BLaER1 (cell line): ENCODE measurements at regions not wholly inside any gene's neighbourhood (a gene's known extent, or its start where the extent isn't known, plus 50 kb on each side); places are given as distances from the start of the nearest gene placed in this dataset.

Source experiments
- H3K27ac ChIP-seq: shearing (Covaris generic); formaldehyde crosslinking; 2 replicates; pipeline ENCODE4 v1.8.1; 2022
- H3K27me3 ChIP-seq: shearing (Covaris generic); formaldehyde crosslinking; 2 replicates; pipeline ENCODE4 v1.8.1; 2022
- H3K36me3 ChIP-seq: shearing (Covaris generic); formaldehyde crosslinking; 2 replicates; pipeline ENCODE4 v1.8.1; 2022
- H3K4me1 ChIP-seq: shearing (Covaris generic); formaldehyde crosslinking; 2 replicates; pipeline ENCODE4 v1.8.1; 2022
- H3K4me2 ChIP-seq: shearing (Covaris generic); formaldehyde crosslinking; 2 replicates; pipeline ENCODE4 v1.8.1; 2022
- H3K4me3 ChIP-seq: shearing (Covaris generic); formaldehyde crosslinking; 2 replicates; pipeline ENCODE4 v1.8.1; 2022
- H3K9ac ChIP-seq: shearing (Covaris generic); formaldehyde crosslinking; 2 replicates; pipeline ENCODE4 v1.8.1; 2022
- H3K9me3 ChIP-seq: shearing (Covaris generic); formaldehyde crosslinking; 2 replicates; pipeline ENCODE4 v1.8.1; 2022
- H4K20me1 ChIP-seq: shearing (Covaris generic); formaldehyde crosslinking; 2 replicates; pipeline ENCODE4 v1.8.1; 2022
- Cebpa-rat ChIP-seq: shearing (Covaris generic); IDR thresholded peaks from 2 replicates; pipeline ENCODE4 v1.8.1; 2022

- Histone ChIP-seq H4K20me1 (no peaks in the 10 kb centered on the region), H3K36me3 (no peaks in the 10 kb centered on the region), H3K4me3 (no peak overlapping the region), H3K9ac (no peak overlapping the region), H3K4me2 (no peak overlapping the region), H3K27ac (no peak overlapping the region), H3K9me3 (peaks cover 5% of the 10 kb centered on the region; the same call in 1 of the 2 replicates), H3K27me3 (no peaks in the 10 kb centered on the region), H3K4me1 (no peaks in the 10 kb centered on the region)
- no peak for TF ChIP-seq Cebpa-rat
Observed at GRCh38 chr18:43656547-43656946, 379.3 kb upstream of the SYT4 start.

DNA sequence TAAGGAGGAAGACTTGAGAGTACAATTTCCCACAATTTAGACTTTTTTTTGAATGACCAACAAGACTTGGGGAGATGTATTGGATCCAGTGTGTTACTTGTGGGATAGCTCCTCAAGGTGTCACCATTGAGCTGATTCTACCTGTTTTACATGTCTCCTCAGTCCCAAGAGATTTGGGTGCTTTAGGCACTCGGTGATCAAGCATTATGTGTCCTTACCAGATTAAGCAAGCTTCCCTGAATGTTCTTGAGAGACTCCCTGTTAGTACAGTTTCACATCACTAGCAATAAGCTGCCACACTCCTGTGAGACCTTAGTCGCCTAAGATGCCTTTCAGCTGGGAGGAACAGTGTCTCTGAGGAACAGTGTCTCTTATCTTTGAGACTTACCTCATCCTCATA lies 384.3 kb upstream of the SYT4 start:
- no peak for TF ChIP-seq Cebpa-rat

GRCh38 chr18:43662657-43663056 lies 385.4 kb upstream of the SYT4 start:
- no peak overlapping the region for H3K4me3 ChIP-seq
- no peaks in the 10 kb centered on the region for H3K36me3 ChIP-seq
- no peaks in the 10 kb centered on the region for H3K9me3 ChIP-seq
- H3K27ac ChIP-seq: no peak overlapping the region
- no peak overlapping the region for H3K9ac ChIP-seq
- H3K4me1 ChIP-seq: no peaks in the 10 kb centered on the region
- H3K27me3 ChIP-seq: no peaks in the 10 kb centered on the region
- H3K4me2 ChIP-seq: no peak overlapping the region
- TF ChIP-seq Cebpa-rat: no peak
- no peaks in the 10 kb centered on the region for H4K20me1 ChIP-seq

More for the DNA sequence above, 384.3 kb upstream of the SYT4 start:
- Histone ChIP-seq H3K36me3 (no peaks in the 10 kb centered on the region), H3K9me3 (no peaks in the 10 kb centered on the region), H3K27ac (no peak overlapping the region), H3K27me3 (no peaks in the 10 kb centered on the region), H3K4me3 (no peak overlapping the region), H4K20me1 (no peaks in the 10 kb centered on the region), H3K4me1 (no peaks in the 10 kb centered on the region), H3K9ac (no peak overlapping the region), H3K4me2 (no peak overlapping the region)

DNA sequence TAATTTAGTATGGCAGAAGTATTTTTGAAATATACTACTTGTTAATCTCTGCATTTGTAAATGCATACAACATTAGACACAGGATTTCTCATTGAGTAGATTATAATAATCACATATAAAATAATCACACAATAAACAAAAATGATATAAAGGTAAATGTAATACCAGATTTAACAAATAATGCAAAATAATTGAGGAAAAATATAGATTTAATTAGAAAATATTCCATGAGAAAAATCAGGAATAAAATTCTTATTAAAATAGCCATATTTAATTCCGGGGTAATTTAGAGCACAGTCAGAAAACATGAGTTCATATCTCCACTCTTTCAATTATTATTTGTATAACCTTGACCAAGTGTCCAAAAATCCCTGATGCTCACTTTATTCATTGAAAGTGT lies 385.9 kb upstream of the SYT4 start:
- Histone ChIP-seq H3K36me3 (no peaks in the 10 kb centered on the region), H3K4me3 (no peak overlapping the region), H3K27ac (no peak overlapping the region), H3K9ac (no peak overlapping the region), H3K9me3 (no peaks in the 10 kb centered on the region), H3K27me3 (no peaks in the 10 kb centered on the region), H3K4me2 (no peak overlapping the region), H3K4me1 (no peaks in the 10 kb centered on the region), H4K20me1 (no peaks in the 10 kb centered on the region)
- no peak for TF ChIP-seq Cebpa-rat

DNA sequence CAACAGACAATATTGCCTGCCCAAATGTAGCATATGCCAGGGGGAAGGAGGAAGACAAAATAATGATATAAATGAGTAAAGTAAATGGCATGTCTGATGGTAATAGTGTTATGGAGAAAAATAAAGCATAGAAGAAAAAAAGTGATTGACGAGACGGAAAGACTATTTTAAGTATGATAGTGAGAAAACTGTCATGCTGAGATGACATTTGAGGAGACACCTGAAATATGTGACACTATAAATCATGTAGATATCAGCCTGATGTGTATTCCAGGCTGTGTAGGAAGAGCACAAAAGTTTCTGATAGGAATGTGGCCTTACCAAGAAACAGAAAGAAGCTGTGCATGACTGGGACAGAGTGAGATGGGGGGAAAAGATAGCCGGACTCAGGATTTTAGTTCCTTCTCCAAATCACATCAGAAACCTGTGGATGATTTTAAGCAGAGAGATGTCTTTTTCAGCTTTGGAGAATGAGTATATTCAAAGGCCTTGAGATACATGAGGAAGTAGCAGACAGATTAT lies 387.3 kb upstream of the SYT4 start:
- H3K36me3 ChIP-seq: no peaks in the 10 kb centered on the region
- no peaks in the 10 kb centered on the region for H3K9me3 ChIP-seq
- no peak overlapping the region for H3K4me2 ChIP-seq

GRCh38 chr18:43665105-43665788 lies 388.0 kb upstream of the SYT4 start:
- no peak overlapping the region for H3K9ac ChIP-seq
- H3K27me3 ChIP-seq: no peaks in the 10 kb centered on the region
- H3K36me3 ChIP-seq: no peaks in the 10 kb centered on the region
- H3K27ac ChIP-seq: no peak overlapping the region
- no peak overlapping the region for H3K4me2 ChIP-seq
- H3K9me3 ChIP-seq: no peaks in the 10 kb centered on the region
- H3K4me1 ChIP-seq: no peaks in the 10 kb centered on the region
- H4K20me1 ChIP-seq: no peaks in the 10 kb centered on the region
- no peak for TF ChIP-seq Cebpa-rat
- H3K4me3 ChIP-seq: no peak overlapping the region

More for the DNA sequence above, 387.3 kb upstream of the SYT4 start:
- Histone ChIP-seq H3K27me3 (no peaks in the 10 kb centered on the region), H3K27ac (no peak overlapping the region), H3K4me1 (no peaks in the 10 kb centered on the region), H3K9ac (no peak overlapping the region), H3K4me3 (no peak overlapping the region), H4K20me1 (no peaks in the 10 kb centered on the region)
- no peak for TF ChIP-seq Cebpa-rat

GRCh38 chr18:43668866-43669265 lies 391.6 kb upstream of the SYT4 start:
- H3K4me2 ChIP-seq: no peak overlapping the region
- H3K27ac ChIP-seq: no peak overlapping the region
- no peak overlapping the region for H3K4me3 ChIP-seq
- no peaks in the 10 kb centered on the region for H3K9me3 ChIP-seq
- H3K9ac ChIP-seq: no peak overlapping the region
- no peaks in the 10 kb centered on the region for H4K20me1 ChIP-seq
- H3K27me3 ChIP-seq: no peaks in the 10 kb centered on the region
- no peaks in the 10 kb centered on the region for H3K4me1 ChIP-seq
- no peak for TF ChIP-seq Cebpa-rat
- no peaks in the 10 kb centered on the region for H3K36me3 ChIP-seq

GRCh38 chr18:43671431-43671830 lies 394.1 kb upstream of the SYT4 start:
- Histone ChIP-seq H3K27me3 (no peaks in the 10 kb centered on the region), H3K4me2 (no peak overlapping the region), H3K36me3 (no peaks in the 10 kb centered on the region), H4K20me1 (no peaks in the 10 kb centered on the region), H3K9me3 (no peaks in the 10 kb centered on the region), H3K4me1 (no peaks in the 10 kb centered on the region), H3K9ac (no peak overlapping the region), H3K4me3 (no peak overlapping the region), H3K27ac (no peak overlapping the region)
- TF ChIP-seq Cebpa-rat: no peak

- no peaks in the 10 kb centered on the region for H3K4me1 ChIP-seq
- no peak overlapping the region for H3K4me3 ChIP-seq
- H3K4me2 ChIP-seq: no peak overlapping the region
- no peak overlapping the region for H3K27ac ChIP-seq
- TF ChIP-seq Cebpa-rat: no peak
- no peak overlapping the region for H3K9ac ChIP-seq
- H3K27me3 ChIP-seq: no peaks in the 10 kb centered on the region
- no peaks in the 10 kb centered on the region for H3K36me3 ChIP-seq
- H4K20me1 ChIP-seq: no peaks in the 10 kb centered on the region
- H3K9me3 ChIP-seq: no peaks in the 10 kb centered on the region
Observed at GRCh38 chr18:43680096-43680495, 402.8 kb upstream of the SYT4 start.

DNA sequence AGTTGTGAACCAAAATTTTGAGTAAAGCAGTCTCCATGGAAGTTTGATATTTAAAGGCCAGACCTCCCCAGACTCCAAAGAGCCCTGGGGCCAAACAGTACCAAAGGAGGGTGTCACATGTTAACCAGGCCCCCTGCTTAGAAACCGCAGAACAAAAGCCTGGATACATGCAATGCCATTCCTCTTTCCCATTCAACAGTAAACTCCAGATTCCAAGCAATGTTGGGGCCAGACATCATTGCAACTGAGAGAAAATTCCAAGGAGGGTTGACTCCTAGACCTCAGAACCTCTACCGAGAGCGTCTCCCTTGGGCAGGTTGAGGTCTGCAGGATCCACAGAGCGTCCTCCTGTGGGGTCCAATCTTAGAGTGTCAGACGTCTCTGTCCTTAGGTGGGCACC lies 404.4 kb upstream of the SYT4 start:
- Histone ChIP-seq H3K9me3 (no peaks in the 10 kb centered on the region), H3K4me3 (no peak overlapping the region), H3K36me3 (no peaks in the 10 kb centered on the region), H4K20me1 (no peaks in the 10 kb centered on the region), H3K27ac (no peak overlapping the region), H3K9ac (no peak overlapping the region), H3K27me3 (no peaks in the 10 kb centered on the region), H3K4me1 (no peaks in the 10 kb centered on the region), H3K4me2 (no peak overlapping the region)
- TF ChIP-seq Cebpa-rat: no peak

DNA sequence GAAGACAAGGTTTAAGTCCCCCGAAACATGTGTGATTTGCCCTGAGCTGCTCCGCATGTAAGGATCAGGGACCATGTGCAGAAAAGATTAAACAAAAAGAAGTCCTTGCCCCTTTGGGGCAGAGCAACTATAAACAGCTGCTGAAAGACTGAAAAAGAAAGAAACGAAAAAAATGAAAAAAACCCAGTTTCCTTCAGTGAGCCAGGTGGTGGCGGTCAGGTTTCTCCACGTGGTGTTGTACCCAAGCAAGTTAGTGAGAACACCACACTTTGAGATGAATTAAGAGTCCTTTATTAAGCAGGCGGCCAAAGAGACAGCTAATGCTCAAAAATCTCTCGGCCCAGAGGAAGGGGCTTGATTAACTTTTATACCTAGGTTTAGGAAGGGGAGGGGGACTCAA lies 404.9 kb upstream of the SYT4 start:
- Histone ChIP-seq H3K9ac (no peak overlapping the region), H3K4me2 (no peak overlapping the region), H3K36me3 (no peaks in the 10 kb centered on the region), H3K27me3 (no peaks in the 10 kb centered on the region), H3K4me1 (no peaks in the 10 kb centered on the region), H4K20me1 (no peaks in the 10 kb centered on the region), H3K27ac (no peak overlapping the region), H3K4me3 (no peak overlapping the region), H3K9me3 (no peaks in the 10 kb centered on the region)
- TF ChIP-seq Cebpa-rat: no peak
